GM18508 (cell line): ENCODE measurements at regions not wholly inside any gene's neighbourhood (a gene's known extent, or its start where the extent isn't known, plus 50 kb on each side); places are given as distances from the start of the nearest gene placed in this dataset.
"Not testable (repeated sequence)": the region's sequence is repeated elsewhere in the genome, so short reads cannot be mapped to it uniquely, and the experiment has no call there.

Experiments
- ATAC-seq: cut with Tn5 transposase; IDR thresholded peaks from one replicate; pipeline ENCODE4 v1.9.1; 2021; ENCODE audit warnings: moderate number of reproducible peaks; ENCODE audit not compliant: insufficient read depth, unreplicated experiment

DNA sequence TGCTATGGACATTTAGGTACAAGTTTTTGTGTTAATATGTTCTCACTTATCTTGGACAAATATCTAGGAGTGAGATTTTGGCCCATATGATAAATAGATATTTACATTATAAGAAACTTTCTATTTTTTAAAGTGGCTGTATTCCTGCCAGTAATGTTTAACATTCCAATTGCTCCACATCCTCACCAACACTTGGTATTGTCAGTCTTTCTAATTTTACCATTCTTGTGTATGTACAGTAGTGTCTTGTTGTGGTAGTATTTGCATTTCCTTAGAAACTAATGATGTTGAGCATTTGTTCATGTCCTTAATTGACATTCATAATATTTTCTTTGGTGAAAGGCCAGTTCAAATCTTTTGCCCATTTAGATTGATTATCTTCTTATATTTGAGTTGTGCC lies 171.4 kb upstream of the TSHZ3 start:
- no peak for ATAC-seq

- no peak for ATAC-seq
Observed at GRCh38 chr19:31525610-31526147, 176.4 kb upstream of the TSHZ3 start.

- ATAC-seq: no peak
Observed at GRCh38 chr19:31527443-31527842, 178.2 kb upstream of the TSHZ3 start.

GRCh38 chr19:31528261-31528660 lies 179.0 kb upstream of the TSHZ3 start:
- ATAC-seq: no peak

DNA sequence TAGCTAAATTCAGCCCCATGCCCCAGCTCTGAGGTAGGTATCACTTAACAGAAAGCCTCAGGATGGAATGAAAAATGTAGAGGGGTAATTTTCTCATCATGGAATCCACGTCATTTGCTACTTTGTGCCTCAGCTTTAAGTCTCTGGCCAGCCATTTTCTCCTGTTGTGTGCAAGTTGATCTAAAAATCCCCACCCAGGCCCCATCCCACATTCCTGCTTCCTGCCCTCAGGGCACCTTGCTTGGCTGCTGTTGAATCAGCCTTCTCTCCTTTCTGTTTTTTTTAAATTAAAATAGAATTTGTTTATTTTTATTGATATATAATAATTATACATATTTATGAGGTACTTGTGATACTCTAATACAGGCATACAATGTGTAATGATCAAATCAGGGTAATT lies 179.9 kb upstream of the TSHZ3 start:
- ATAC-seq: no peak

DNA sequence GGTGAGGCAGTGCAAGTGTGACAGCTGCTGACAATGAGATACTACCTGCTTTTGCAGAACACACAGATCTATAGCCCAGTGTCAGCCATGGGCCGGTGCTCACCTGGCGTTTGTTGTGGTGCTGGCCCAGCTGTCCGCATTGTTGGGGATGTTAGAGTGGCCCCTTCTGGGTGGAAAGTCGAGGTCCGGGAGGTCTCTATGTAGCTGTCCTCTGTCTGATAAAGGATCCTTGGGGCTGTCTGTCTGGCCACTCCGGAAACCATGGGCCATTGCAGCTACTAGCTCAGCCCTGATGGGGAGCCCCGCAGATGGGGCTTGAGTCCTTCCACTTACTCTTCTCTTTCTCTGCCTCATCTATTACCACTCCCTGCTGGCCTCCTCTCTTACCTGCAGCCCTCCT lies 181.5 kb upstream of the TSHZ3 start:
- no peak for ATAC-seq

DNA sequence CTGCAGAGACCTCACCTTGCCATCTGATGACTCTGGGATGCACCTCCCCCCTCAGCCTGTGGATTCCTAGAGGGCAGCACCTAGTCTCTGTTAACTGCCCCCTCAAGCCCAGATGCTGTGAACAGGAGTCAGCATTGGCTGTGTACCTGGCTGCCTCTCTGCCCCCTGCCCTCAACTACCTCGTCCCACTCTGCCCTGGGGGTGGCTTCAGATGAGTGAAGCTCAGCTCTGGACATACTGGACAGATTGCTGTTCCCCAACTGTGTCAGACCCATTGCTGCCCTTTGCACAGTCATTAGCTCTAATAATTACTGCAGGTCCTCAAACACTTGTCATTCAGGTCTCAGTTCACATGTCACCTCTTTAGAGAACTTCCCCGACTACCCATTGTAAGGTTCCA lies 182.1 kb upstream of the TSHZ3 start:
- ATAC-seq: no peak

- ATAC-seq: no peak
Observed at GRCh38 chr19:31532034-31532433, 182.8 kb upstream of the TSHZ3 start.

GRCh38 chr19:31533114-31533513 lies 183.9 kb upstream of the TSHZ3 start:
- ATAC-seq: no peak

DNA sequence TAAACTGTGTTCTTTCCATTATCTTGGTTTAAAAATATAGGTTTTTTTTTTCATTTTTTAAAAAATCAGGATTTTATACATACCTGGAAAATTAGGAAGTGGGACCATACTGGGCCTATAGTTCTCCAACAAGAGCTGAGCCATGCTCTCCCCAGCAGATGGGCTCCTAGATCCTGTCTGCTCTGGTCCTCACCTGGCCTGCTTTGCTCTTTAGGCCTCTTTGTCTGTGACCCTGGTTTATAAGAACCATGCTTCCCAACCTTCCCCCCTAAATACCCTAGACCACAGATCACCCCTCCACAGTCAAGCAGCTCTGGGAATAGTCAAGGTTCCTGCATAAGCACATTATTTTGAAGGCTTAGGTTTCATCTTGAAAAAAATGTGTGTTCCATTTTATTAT lies 185.0 kb upstream of the TSHZ3 start:
- no peak for ATAC-seq

DNA sequence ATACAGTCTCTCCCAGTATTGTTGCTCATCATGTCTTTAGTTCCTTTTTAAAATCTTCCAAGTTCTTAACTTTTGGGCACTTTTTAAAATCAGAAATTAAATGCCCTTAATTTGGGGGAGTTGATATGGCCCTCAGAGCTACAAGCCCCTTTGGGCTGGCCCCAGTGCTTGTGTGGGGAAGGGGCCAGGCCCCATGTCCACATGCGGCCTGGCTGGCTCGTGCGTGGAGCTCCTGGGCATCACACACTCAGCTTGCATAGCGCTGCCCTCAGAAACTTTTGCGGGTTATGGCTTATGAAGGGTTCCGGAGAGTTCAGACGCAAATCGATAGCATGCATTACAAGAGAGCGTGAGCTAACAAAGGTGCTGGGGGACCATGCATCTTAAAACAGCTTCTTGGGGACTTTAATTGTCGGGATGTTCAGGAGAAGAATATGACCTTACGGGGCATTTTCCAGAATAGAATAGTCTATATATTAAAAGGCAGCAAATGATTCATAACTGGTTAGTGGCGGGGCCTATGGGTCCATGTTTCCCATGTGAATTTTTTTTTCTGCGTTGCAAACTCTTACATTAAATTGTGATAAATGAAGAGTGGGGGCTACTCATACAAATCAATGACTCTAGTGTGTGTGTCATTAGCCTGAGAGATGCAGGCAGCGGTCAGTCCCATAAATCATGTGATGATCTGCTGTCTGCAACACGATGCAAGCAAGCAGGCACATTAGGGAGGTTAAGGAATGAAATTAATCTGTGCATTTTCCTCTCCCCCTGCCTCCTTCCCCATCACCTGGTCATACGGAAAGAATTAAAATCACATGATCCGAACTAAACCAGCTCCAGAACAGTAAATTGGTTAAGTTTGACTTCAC lies 185.8 kb upstream of the TSHZ3 start:
- no peak for ATAC-seq

GRCh38 chr19:31535691-31536460 lies 186.6 kb upstream of the TSHZ3 start:
- ATAC-seq: no peak

- ATAC-seq: no peak
Observed at GRCh38 chr19:31537136-31537535, 187.9 kb upstream of the TSHZ3 start.

- not testable (repeated sequence) for ATAC-seq
Observed at GRCh38 chr19:31537902-31538301, 188.7 kb upstream of the TSHZ3 start.

GRCh38 chr19:31538879-31539278 lies 189.6 kb upstream of the TSHZ3 start:
- no peak for ATAC-seq

- ATAC-seq: no peak
Observed at GRCh38 chr19:31539386-31539785, 190.2 kb upstream of the TSHZ3 start.

DNA sequence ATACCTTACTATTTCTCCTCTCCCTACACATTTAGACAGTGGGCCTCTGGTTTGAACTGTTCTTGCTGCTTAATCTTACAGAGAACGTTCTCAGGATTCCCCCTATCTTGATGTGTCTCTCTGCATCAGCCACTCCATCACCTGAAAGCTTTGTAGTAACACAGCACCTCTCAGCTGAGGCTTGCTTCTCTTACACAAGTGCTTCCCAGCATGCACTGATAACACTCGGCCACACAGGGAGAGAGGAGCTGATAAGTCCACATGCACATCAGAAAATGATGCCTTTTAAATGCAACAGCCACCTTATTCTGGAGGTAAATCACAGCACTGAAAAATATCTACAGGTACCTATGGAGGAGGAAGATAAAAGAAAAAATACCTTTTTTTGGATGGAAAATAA lies 192.2 kb upstream of the TSHZ3 start:
- no peak for ATAC-seq

DNA sequence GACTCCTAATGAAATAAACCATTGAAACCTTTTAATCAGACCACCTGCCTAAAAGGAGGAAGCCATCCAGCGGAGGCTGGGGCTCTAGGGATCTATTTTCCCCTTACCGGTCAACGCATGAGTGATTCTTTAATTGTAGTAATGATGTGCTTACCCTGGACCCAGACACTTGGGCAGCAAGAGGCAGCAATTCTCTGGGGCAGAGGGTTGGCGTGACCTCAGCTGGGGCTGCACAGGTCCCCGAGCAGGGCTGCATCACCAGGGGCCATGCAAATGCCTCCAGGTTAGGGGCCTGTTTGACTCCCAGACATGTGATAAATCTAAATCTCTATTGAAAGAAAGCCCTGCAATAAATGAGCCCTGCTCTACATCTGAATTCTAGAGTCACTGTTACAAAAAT lies 194.2 kb upstream of the TSHZ3 start:
- ATAC-seq: no peak

DNA sequence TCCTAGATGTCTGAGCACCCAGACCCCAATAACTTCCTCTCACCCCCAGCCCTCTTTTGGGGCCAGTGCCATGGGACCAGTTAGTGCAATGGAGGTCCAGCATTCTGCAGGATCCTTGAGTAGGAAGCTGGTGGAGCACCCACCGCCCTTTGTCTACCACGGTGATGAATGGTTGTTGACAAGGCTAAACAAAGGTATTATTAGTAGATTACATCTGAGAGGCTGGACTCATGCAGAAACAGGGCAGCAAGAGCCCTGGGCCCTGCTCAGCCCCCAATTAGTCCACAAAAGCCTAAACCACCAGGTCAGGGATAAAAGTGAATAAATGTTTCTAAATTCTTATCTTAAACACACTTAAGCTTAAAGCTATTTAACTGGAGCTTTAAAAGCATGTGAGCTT lies 196.5 kb upstream of the TSHZ3 start:
- no peak for ATAC-seq

DNA sequence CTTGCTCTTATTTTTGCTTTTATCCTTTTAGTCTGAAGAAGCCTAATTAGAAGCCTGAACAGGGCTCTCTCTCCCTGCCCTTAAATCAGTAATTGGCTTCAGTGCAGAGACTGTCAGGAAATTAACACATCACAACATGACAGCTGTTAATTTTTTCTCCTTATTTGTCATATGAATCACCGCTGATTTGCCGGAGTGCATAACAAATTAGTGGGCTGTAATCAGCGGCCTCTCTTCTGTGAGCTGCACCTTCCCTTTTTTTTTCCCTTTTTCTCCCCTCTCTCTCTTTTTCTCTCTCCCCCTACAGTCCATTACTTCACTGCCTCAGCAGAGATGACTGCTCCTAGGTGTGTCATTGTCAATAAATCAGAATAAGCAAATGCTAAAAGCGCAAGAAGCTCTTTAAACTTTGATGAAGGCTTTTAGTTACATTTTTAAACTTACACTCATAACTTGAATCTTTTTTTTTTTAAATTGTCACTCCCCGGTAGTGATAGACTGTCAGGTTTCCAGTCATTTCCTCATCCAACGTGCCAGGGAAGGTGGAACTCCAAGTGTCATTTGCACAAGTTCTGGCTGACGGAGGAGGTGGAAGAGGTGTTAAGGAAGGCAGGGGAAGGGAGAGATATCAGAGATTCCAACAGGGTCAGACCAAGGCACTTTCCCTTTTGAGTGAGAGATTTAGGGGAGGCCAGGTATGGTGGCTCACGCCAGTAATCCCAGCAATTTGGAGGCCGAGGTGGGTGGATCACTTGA lies 197.1 kb upstream of the TSHZ3 start:
- no peak for ATAC-seq

DNA sequence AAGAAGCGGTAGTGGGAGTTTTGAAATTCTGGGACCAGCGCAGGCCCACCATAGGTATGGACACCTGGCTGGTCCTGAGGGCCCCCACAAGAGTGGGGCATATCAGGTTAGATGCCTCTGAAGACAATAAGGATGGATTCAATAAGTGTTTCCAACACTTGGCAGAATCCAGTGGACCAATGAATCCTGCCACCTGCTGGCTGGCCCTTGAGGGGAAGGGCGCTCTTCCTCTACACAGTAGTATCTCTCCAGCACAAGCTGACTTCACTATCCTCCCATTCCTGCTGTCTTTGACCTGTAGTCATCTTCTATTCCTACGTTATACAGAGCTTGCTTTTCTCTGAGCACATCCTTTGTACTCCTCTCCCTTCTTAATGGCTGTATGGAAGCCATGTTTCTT lies 199.7 kb upstream of the TSHZ3 start:
- no peak for ATAC-seq
